B cell (primary cell): ENCODE measurements at regions not wholly inside any gene's neighbourhood (a gene's known extent, or its start where the extent isn't known, plus 50 kb on each side); places are given as distances from the start of the nearest gene placed in this dataset.

ENCODE experiments used
- ATAC-seq: fragments of 200-7000 bp; cut with Tn5 transposase; one replicate; pipeline ENCODE4 v1.10.0; 2021; ENCODE audit warnings: low read depth, mild to moderate bottlenecking, moderate number of reproducible peaks, moderate library complexity
- CTCF ChIA-PET: fragments of 350-600 bp; sonication (Branson Sonifier 250); formaldehyde crosslinking; loops from one replicate; lab custom pipeline; 2021; ENCODE audit warnings: antibody characterized with exemption, inconsistent platforms; lab: Charles Lee
- POLR2A ChIA-PET: fragments of 350-600 bp; sonication (Branson Sonifier 250); formaldehyde crosslinking; loops from one replicate; lab custom pipeline; 2021; ENCODE audit warnings: antibody characterized with exemption; lab: Charles Lee
- DNase-seq: peaks from one replicate; pipeline ENCODE4 v3.0.0; 2013
- H2AFZ ChIP-seq: 2 replicates; pipeline ENCODE4 v1.6.1; 2012; ENCODE audit warnings: mild to moderate bottlenecking, low read depth, low read length; ENCODE audit not compliant: insufficient read depth, poor library complexity, severe bottlenecking
- H3K27ac ChIP-seq, 2 donors: 1 replicate in 1 of 2; 2 replicates in 1 of 2; pipeline ENCODE4 v1.5.1; 2012 to 2013; ENCODE audit warnings: low read length in 2 of 2, mild to moderate bottlenecking in 2 of 2, moderate library complexity in 1 of 2
- H3K27me3 ChIP-seq, 4 experiments: fragments of 200-600 bp in 1 of 4; sonication (generic) in 1 of 4; replicated peaks in 1 of 4; 1 replicate in 2 of 4; 2 replicates in 2 of 4; pipeline versions ENCODE4 v1.6.1 to v1.7.0; 2013 to 2016; ENCODE audit warnings: low read length in 3 of 4, mild to moderate bottlenecking in 2 of 4, mixed read lengths in 1 of 4, moderate library complexity in 1 of 4; ENCODE audit not compliant: insufficient read depth in 4 of 4, control insufficient read depth in 3 of 4; ENCODE audit errors: control extremely low read depth in 1 of 4
- H3K36me3 ChIP-seq, 2 experiments: replicated peaks in 1 of 2; 1 replicate in 1 of 2; 2 replicates in 1 of 2; pipeline versions ENCODE4 v1.6.1 to v1.7.1; 2013; ENCODE audit warnings: low read length in 1 of 2; ENCODE audit not compliant: insufficient read depth in 2 of 2, control insufficient read depth in 1 of 2; ENCODE audit errors: control extremely low read depth in 1 of 2, extremely low read depth in 1 of 2
- H3K4me1 ChIP-seq, 2 donors: fragments of 200-600 bp in 1 of 2; sonication (generic) in 1 of 2; 1 replicate in 1 of 2; 2 replicates in 1 of 2; pipeline versions ENCODE4 v1.5.1 to v1.6.1; 2013 to 2017; ENCODE audit warnings: low read length in 2 of 2; ENCODE audit not compliant: control insufficient read depth in 2 of 2, insufficient read depth in 2 of 2
- H3K4me2 ChIP-seq: replicated peaks from 2 replicates; pipeline ENCODE3; 2012; ENCODE audit warnings: mild to moderate bottlenecking, low read depth, low read length; ENCODE audit not compliant: poor library complexity, severe bottlenecking
- H3K4me3 ChIP-seq, 5 experiments: fragments of 200-600 bp in 1 of 5; sonication (generic) in 1 of 5; 1 replicate in 3 of 5; 2 replicates in 2 of 5; pipeline versions ENCODE4 v1.5.1 to v1.7.0; 2011 to 2016; ENCODE audit warnings: low read length in 4 of 5, mild to moderate bottlenecking in 4 of 5, low read depth in 2 of 5, control low read depth in 1 of 5, moderate library complexity in 1 of 5; ENCODE audit not compliant: insufficient read depth in 1 of 5; ENCODE audit errors: control extremely low read depth in 1 of 5, extremely low read depth in 1 of 5
- H3K79me2 ChIP-seq: fragments of 200-600 bp; sonication (generic); one replicate; pipeline ENCODE4 v1.6.0; 2016; ENCODE audit warnings: low read length; ENCODE audit not compliant: control insufficient read depth, insufficient read depth
- H3K9ac ChIP-seq: fragments of 200-600 bp; sonication (generic); 2 replicates; pipeline ENCODE4 v1.6.1; 2017; ENCODE audit warnings: mild to moderate bottlenecking, low read length, moderate library complexity
- H3K9me3 ChIP-seq, 3 donors: one replicate each; pipeline versions ENCODE4 v1.6.1 to v1.7.1; 2013; ENCODE audit warnings: low read length in 2 of 3; ENCODE audit not compliant: control insufficient read depth in 2 of 3, insufficient read depth in 1 of 3; ENCODE audit errors: control extremely low read depth in 1 of 3
- H4K20me1 ChIP-seq: 2 replicates; pipeline ENCODE4 v1.6.0; 2012; ENCODE audit warnings: mild to moderate bottlenecking, low read length; ENCODE audit not compliant: insufficient read depth, control insufficient read depth, poor library complexity, severe bottlenecking
- H3K27ac Mint-ChIP-seq: one replicate; pipeline ENCODE4 v1.8.0; 2021; ENCODE audit warnings: mixed read lengths
- H3K27me3 Mint-ChIP-seq: one replicate; pipeline ENCODE4 v1.8.0; 2021; ENCODE audit warnings: mixed read lengths
- H3K4me1 Mint-ChIP-seq: one replicate; pipeline ENCODE4 v1.8.0; 2021; ENCODE audit warnings: mixed read lengths
- H3K4me3 Mint-ChIP-seq: one replicate; pipeline ENCODE4 v1.8.0; 2021; ENCODE audit warnings: mixed read lengths
- H3K9me3 Mint-ChIP-seq: one replicate; pipeline ENCODE4 v1.8.0; 2022; ENCODE audit warnings: mixed read lengths; ENCODE audit not compliant: insufficient read depth
- CTCF ChIP-seq: fragments of 200-600 bp; IDR thresholded peaks from one replicate; pipeline ENCODE4 v1.8.0; 2022; ENCODE audit warnings: antibody characterized with exemption, mild to moderate bottlenecking
- EZH2 ChIP-seq: IDR thresholded peaks from 2 replicates; pipeline ENCODE4 v1.6.1; 2012; ENCODE audit warnings: borderline replicate concordance, low read depth, mild to moderate bottlenecking, moderate library complexity, low read length; ENCODE audit not compliant: insufficient read depth, poor library complexity, severe bottlenecking
- WGBS: methylation state at CpG from one replicate; pipeline ENCODE4 v1.1.5; 2013; ENCODE audit warnings: missing lambda C conversion rate; ENCODE audit not compliant: insufficient coverage; 5-methylcytosine and 5-hydroxymethylcytosine counted together
- intact Hi-C: fragments of 100-400 bp; cut with micrococcal nuclease; formaldehyde crosslinking; loops from one replicate; pipeline ENCODE4 v1.10.0; 2022

GRCh38 chr1:69172003-69173000, 395.4 kb upstream of the LRRC7 start:
- Histone ChIP-seq H4K20me1 (no peaks in the 10 kb centered on the region), H3K27ac (no peak overlapping the region), H3K4me2 (no peak overlapping the region), H3K9ac (no peak overlapping the region), H3K4me3 (no peak overlapping the region), H3K36me3 (no peaks in the 10 kb centered on the region), H3K27me3 (no peaks in the 10 kb centered on the region), H3K4me1 (no peaks in the 10 kb centered on the region), H2AFZ (no peak overlapping the region), H3K79me2 (no peaks in the 10 kb centered on the region), H3K9me3 (peaks cover 0 to 8% (median 5%) of the 10 kb centered on the region in 3 donors)
- CTCF ChIA-PET, result no interaction called here
- ATAC-seq (no peak), DNase-seq (no peak)
- no peak overlapping the region for H3K27ac Mint-ChIP-seq
- H3K4me1 Mint-ChIP-seq, result no peaks in the 10 kb centered on the region
- 50% methylated on average over 1 of the region's 7 CpGs for WGBS
- intact Hi-C loops, result no loop called here
- peaks cover 8% of the 10 kb centered on the region for H3K9me3 Mint-ChIP-seq
- POLR2A ChIA-PET, result no interaction called here
- H3K27me3 Mint-ChIP-seq, result no peaks in the 10 kb centered on the region
- TF ChIP-seq EZH2, result no peak
- H3K4me3 Mint-ChIP-seq, result no peak overlapping the region

GRCh38 chr1:69175053-69175452, 392.7 kb upstream of the LRRC7 start:
- H3K9ac ChIP-seq, result no peak overlapping the region
- ATAC-seq (no peak), DNase-seq (no peak)
- peaks cover 4% of the 10 kb centered on the region for H3K9me3 Mint-ChIP-seq
- POLR2A ChIA-PET, result no interaction called here
- H3K27me3 Mint-ChIP-seq, result no peaks in the 10 kb centered on the region
- no peak overlapping the region for H3K27ac Mint-ChIP-seq
- TF ChIP-seq EZH2 (no peak), CTCF (no peak)
- no peaks in the 10 kb centered on the region for H3K27me3 ChIP-seq
- H3K4me1 ChIP-seq, result no peaks in the 10 kb centered on the region
- H2AFZ ChIP-seq, result no peak overlapping the region
- H4K20me1 ChIP-seq, result no peaks in the 10 kb centered on the region
- no peak overlapping the region for H3K4me2 ChIP-seq
- no peak overlapping the region for H3K4me3 Mint-ChIP-seq
- H3K9me3 ChIP-seq, result peaks cover 0 to 4% (median 2%) of the 10 kb centered on the region in 3 donors
- no peak overlapping the region for H3K4me3 ChIP-seq
- H3K4me1 Mint-ChIP-seq, result no peaks in the 10 kb centered on the region
- H3K36me3 ChIP-seq, result no peaks in the 10 kb centered on the region
- H3K27ac ChIP-seq, result no peak overlapping the region
- intact Hi-C loops, result no loop called here
- no peaks in the 10 kb centered on the region for H3K79me2 ChIP-seq
- CTCF ChIA-PET, result no interaction called here
